NCI-H446 (cell line): ENCODE measurements at regions not wholly inside any gene's neighbourhood (a gene's known extent, or its start where the extent isn't known, plus 50 kb on each side); places are given as distances from the start of the nearest gene placed in this dataset.

Source experiments
- DNase-seq, 2 experiments: peaks; one replicate each; lab custom pipeline; 2025; lab: John Stamatoyannopoulos, UW

- no peak for DNase-seq
Observed at GRCh38 chr10:76735866-76736265, 901.7 kb downstream of the KCNMA1 start.

- no peak for DNase-seq
Observed at GRCh38 chr10:76733441-76733936, 904.1 kb downstream of the KCNMA1 start.

- DNase-seq, result no peak
Observed at GRCh38 chr10:76732306-76732705, 905.3 kb downstream of the KCNMA1 start.

- no peak for DNase-seq
Observed at GRCh38 chr10:76729841-76730487, 907.6 kb downstream of the KCNMA1 start.

GRCh38 chr10:76729346-76729745, 908.3 kb downstream of the KCNMA1 start:
- no peak for DNase-seq

GRCh38 chr10:76727038-76727437, 910.6 kb downstream of the KCNMA1 start:
- no peak for DNase-seq

GRCh38 chr10:76723844-76724243, 913.8 kb downstream of the KCNMA1 start:
- no peak for DNase-seq

- no peak for DNase-seq
Observed at GRCh38 chr10:76721891-76722505, 915.6 kb downstream of the KCNMA1 start.

- DNase-seq, result no peak
Observed at GRCh38 chr10:76719006-76719405, 918.6 kb downstream of the KCNMA1 start.

- no peak for DNase-seq
Observed at GRCh38 chr10:76717141-76717540, 920.5 kb downstream of the KCNMA1 start.

GRCh38 chr10:76711222-76711997, 926.2 kb downstream of the KCNMA1 start:
- no peak for DNase-seq

- no peak for DNase-seq
Observed at GRCh38 chr10:76700241-76700640, 937.4 kb downstream of the KCNMA1 start.

- DNase-seq, result no peak
Observed at GRCh38 chr10:76697923-76698322, 939.7 kb downstream of the KCNMA1 start.

- DNase-seq, result no peak
Observed at GRCh38 chr10:76695069-76695468, 942.5 kb downstream of the KCNMA1 start.

- DNase-seq, result no peak
Observed at GRCh38 chr10:76686201-76686600, 951.4 kb downstream of the KCNMA1 start.

GRCh38 chr10:76684968-76685367, 952.6 kb downstream of the KCNMA1 start:
- DNase-seq, result no peak

GRCh38 chr10:76681153-76681552, 956.5 kb downstream of the KCNMA1 start:
- peak in 1 of 2 experiments; percentile 49 for DNase-seq

GRCh38 chr10:76679030-76679429, 958.6 kb downstream of the KCNMA1 start:
- no peak for DNase-seq

GRCh38 chr10:76675951-76676587, 961.5 kb downstream of the KCNMA1 start:
- DNase-seq, result peak; percentile 76 to 87

- DNase-seq, result no peak
Observed at GRCh38 chr10:76675561-76675950, 962.1 kb downstream of the KCNMA1 start.

GRCh38 chr10:76667408-76668370, 969.9 kb downstream of the KCNMA1 start:
- no peak for DNase-seq
